GM19239 (cell line): ENCODE measurements at regions not wholly inside any gene's neighbourhood (a gene's known extent, or its start where the extent isn't known, plus 50 kb on each side); places are given as distances from the start of the nearest gene placed in this dataset.
"Not testable (repeated sequence)": the region's sequence is repeated elsewhere in the genome, so short reads cannot be mapped to it uniquely, and the experiment has no call there.

ENCODE experiments used
- DNase-seq: peaks from one replicate; pipeline ENCODE4 v3.0.0; 2011; ENCODE audit warnings: low spot score; ENCODE audit not compliant: insufficient read length
- FAIRE-seq: peaks from 2 replicates; lab custom pipeline; 2011; peaks lifted over from hg19 to GRCh38; lab: Jason Lieb, UNC

DNA sequence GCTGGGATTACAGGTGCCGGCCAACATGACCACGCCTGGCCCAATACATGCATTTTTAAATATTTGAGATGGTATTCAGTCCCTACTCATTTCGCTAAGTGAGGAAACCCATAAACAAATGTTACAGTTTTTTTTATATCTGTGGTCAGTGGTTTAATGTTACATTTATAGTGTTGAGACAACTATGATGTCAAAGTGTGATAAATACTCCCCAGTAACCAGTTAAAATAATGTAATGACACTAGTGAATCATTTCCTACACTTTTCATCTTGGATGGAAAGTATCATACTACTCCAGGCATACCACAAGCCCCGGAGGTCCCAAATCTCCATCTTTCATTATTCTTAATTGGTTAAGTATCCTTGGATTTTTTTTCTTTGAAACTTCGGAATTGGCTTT is 87.5 kb upstream of the KIF26B start:
- no peak for DNase-seq
- FAIRE-seq, result no peak

DNA sequence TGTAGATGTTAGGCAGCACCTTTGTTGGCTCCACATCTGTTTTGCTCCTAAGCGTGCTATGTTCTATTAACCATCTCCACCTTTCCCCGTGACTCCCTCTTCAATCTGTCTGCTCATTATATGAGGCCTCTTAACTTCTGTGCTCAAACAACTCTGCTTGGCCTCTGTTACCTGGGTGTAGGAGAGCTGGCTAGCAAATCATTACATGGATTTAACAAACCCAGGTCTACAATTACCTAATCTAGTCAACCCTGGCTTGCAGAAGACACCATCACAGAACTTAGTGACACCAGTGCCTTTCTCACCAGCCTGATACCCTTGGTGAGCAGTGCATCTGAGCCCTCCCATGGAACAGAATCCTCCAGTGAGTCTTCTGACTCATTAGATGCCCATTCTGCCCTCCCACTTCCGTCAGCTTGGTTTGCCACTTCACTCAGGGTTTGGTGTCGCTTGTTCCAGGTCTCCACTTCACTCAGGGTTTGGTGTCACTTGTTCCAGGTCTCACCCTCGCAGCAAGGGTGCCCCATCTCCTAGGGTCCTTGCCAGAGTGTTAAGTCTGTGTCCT is 92.0 kb upstream of the KIF26B start:
- no peak for FAIRE-seq
- no peak for DNase-seq

DNA sequence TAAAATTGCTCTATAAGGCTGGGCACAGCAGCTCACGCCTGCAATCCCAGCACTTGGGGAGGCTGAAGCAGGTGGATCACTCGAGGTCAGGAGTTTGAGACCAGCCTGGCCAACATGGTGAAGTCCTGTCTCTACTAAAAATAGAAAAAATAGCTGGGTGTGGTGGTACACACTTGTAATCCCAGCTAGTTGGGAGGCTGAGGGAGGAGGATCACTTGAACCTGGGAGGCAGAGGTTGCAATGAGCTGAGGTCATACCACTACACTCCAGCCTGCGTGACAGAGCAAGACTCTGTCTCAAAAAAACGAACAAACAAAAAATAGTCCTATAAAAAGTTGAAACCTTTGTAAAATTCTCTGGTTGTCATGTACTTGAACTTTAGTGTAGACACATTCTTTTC is 93.0 kb upstream of the KIF26B start:
- not testable (repeated sequence) for FAIRE-seq, DNase-seq

DNA sequence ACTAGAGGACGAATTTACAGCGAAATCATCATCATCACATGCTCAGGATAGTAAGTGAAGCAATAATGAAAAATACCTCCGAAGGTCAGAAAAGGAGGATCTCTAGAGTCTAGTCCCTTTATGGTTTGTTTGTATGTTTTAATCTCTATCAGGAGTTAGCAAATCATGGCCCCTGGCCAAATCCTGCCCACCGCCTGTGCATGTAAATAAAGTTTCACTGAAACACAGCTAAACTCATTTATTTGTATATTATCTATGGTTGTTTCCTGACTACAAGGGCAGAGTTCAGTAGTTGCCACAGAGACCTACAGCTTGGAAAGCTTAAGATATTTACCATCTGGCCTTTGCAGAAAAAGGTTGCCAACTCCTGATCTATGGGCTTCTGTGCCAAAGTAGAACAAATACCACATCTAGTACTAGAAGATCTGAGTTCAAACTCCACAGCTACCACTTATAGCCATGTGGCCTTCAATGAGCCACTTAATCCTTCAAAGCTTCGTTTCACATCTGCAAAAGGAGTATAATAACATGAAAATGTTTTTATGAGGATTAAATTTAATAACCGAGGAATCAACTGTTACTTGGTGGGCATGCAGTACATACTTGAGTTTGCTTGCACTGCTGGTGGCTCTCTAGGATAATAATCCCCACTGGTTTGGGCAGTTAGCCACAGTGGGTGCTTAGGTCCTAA is 94.0 kb upstream of the KIF26B start:
- DNase-seq (no peak), FAIRE-seq (no peak)

DNA sequence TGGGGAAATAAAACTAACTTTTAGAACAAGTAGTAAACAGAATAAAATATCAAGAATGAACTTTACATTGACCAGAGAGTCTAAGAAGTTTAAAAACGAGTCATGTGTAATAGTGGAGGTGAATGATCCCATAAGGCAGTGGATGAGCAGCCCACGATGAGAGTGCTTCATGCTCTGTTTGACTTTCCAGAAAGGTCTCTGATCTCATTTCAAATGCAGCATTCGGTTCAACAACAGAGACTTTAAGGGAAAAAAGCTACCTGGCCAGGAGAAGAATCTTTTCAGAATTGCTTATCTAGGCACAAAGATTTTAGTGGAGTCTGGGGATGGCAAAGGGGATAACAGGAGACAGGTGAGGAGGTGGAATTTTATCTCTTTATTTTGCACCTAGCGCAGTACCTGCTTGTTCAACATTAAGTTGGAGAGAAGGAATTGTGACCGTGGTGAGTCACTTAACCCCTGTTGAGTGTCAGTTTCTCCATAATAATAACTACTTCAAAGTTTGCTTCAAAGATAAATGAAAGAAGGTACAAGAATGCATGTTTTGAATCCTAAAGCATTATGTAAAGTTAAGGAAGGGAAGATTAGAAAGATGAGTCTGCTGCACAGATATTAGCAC is 94.9 kb upstream of the KIF26B start:
- no peak for FAIRE-seq
- no peak for DNase-seq

DNA sequence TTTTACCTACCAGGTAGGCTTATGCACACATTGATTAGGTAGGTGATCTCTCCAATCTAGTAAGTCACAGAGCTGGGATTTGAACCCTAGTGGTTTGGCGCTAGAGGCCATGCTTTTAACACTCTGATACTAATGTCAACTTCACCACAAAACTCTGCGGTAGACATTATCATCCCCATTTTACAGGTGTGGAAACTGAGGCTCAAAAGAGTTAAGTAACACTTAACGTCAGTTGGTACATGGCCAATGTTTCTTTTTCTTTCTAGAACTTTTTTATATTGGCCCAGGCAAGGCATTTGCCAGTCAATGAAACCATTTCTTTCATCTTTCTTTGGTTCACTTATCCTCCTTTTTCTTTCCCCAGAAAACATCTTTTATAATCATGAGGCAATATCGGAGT is 95.9 kb upstream of the KIF26B start:
- FAIRE-seq (no peak), DNase-seq (no peak)

DNA sequence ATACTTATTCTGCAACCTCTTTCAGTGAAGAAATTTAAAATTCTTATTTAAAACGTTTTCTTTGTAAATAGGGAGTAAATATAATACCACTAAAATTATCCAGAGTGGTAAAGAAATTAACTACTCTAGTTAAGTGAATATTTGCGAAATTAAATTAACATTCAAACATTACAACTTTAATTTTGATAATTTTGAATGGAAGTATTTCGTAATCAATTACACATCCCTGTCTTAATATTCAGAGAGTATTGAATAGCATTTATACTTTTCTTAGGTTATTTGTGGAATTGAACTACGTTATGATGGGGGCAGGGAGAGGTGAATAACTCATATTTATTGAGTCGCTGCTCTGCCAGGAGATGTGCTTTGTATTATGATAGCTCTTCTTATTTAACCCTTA is 96.3 kb upstream of the KIF26B start:
- DNase-seq (no peak), FAIRE-seq (no peak)

DNA sequence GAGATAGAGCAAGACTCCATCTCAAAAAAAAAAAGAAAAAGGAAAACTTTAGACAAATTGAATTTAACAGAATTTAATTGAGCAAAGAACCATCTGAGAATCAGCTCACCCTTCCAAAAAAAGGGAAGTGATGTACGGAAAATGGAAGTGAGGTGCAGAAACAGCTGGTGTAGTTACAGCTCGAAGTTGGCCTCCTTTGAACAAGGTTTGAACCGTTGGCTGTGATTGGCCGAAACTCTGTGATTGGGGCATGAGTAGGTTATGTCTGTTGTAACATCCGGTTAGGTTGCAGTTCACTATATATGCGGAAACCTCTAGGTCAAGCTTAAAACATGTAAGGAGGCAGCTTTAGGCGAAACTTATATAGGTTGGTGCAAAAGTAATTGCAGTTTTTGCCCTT is 97.9 kb upstream of the KIF26B start:
- DNase-seq (no peak), FAIRE-seq (no peak)

DNA sequence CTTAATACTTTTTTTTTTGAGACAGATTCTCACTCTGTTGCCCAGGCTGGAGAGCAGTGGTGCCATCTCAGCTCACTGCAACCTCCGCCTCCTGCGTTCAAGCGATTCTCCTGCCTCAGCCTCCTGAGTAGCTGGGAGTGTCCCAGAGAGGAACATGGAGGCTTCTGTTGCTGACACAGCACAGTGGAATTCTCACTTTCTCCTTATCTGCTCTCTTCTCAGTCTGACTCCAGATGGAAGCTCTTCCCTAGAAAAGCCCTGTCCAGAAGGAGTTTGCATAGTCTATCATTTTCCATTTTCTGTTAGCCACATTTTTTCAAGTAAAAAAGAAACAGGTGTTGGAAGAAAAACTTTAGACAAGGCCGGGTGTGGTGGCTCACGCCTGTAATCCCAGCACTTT is 98.5 kb upstream of the KIF26B start:
- not testable (repeated sequence) for FAIRE-seq, DNase-seq

DNA sequence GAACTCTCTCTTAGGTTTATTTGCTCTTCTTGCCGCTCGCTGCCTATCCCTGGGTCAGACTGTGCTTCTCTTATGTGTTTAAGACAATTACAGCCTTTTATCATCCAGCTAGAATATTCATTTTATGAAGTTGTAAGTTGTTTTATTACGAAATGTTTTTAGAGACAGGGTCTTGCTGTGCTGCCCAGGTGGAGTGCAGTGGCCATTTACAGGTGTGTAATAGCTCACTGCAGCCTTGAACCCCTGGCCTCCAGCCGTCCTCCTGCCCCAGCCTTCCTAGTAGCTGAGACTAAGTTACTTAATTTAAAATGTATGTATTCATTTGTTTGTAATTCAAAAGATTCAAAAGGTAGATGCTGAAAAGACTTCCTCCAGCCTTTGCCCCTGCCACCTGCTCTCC is 99.0 kb upstream of the KIF26B start:
- no peak for FAIRE-seq
- DNase-seq, result no peak

DNA sequence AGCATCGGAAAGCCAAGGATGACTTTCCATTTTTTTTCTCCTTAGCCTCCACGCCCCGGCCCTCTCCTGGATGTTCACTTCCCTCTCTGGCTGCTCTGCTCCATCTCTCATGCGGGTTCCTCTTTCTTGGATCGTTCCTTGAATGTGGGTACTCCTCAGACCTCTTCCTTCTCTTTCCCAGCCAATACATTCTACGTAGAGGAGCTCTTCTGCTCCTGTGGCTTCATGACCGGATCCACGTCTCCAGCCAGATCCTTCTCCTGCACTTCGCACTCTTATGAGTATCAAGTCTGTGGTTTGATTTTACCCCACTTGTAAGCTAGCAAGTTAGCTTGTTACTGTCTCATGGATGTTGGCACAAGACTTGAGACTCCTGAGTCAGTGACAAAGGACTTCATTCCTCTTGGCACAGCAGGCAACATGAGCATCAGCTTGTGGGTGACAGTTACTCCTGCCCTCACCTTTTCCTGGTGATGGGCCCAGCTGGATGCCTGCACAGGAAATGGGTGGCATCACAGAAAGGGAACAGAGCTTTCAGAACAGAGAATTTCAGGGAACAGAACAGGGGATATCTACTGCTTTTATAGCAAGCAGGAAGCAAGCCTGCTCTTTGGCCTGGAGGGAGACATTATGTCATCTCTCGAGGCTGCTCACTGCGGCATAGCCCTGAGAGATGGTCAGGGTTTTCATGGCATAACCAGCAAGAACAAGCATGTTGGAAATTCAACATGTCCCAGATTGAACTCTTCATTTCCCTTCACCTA is 100.1 kb upstream of the KIF26B start:
- DNase-seq, result no peak
- no peak for FAIRE-seq

DNA sequence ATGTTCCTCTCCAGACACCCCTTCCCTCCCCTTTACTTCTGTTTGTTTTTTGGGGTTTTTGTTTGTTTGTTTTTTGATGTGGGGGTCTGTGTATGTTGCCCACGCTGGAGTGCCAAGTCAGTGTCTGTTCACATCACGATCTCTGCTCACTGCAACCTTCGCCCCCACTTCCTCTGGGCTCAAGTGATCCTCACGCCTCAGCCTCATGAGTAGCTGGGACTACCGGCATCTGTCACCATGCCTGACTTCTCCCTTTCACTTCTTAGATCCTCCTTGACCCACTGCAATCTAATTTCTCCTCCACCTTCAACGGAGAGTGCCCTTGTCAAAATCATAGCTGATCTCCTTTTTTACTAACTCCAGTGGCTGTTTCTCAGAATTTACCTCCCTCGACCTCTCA is 100.7 kb upstream of the KIF26B start:
- FAIRE-seq (no peak), DNase-seq (no peak)

DNA sequence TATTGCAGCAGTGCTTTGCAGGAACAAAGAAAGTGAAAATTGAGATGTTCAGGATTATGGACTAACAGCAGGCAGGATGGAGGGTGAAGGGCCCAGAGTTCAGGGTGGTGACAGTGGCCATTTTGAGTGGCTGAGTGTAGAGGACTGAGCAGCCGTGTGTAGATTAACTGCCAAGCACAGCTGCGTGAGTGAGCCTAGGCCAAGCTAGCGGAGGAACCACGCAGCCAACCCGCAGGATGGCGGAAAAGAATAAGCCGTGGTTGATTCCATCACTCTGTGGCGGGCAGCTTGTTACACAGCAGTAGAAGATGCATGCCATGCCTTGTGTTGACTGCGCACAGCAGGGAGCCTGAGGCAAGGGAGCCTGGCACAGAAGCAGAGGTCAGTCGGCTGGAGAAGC is 102.5 kb upstream of the KIF26B start:
- DNase-seq (no peak), FAIRE-seq (no peak)

DNA sequence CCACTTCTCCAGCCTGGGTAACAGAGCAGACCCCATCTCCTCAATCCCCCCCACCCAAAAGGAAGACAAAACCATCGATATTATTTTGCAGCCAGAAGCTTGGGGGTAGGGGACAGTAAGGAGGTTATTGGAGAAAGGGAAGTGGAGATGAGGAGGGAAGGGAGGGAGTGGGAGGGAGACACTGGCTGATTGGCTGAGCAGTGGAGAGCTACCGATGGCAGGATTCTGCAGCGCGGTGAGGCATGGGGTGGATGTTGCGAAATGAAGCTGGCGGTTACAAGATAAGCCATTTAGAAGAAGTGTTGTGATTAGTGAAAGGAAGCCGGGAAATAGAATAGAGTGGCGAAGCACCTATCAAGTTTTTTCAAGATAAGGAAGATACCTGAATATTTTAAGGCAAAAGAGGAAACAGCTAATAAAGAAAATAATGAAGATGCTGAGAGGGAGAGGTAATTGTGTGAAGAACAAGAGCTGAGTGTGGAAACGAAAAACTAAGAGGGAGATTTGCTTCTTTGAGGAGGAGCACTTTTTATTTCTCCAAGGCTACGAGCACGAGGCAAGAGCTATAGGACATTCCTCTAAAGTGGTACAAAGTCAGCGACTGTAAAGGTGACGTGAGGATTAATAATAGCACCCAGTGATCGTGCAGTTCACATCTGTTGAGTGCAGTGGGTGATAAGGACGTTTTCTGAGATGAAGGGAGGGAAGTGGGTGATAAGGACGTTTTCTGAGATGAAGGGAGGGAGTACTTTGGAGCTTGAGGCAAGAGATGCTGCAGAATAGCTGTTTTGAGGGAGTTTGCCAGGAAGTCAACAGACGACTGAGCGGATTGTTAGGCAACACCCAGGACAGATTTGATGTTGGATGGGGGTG is 103.2 kb upstream of the KIF26B start:
- FAIRE-seq (no peak), DNase-seq (no peak)

DNA sequence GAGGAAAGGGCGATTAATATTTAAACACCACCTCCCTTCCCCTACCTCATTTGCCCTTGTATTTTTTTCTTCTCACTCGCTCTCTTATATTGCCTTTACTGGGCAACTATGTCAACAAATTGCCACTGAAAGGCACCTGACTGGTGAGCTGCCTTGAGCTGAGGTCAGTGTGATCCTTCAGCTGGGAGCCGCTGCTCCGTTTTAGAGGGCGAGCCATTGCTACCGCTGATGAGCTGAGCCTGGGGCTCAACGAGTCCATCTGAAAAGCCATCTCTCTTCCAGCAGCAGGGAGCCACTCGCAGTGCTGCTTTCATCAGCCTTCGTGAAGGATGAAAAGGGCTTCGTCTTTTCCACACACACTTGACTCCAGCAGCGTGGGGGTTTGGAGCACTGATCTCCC is 108.0 kb upstream of the KIF26B start:
- FAIRE-seq, result no peak
- no peak for DNase-seq

DNA sequence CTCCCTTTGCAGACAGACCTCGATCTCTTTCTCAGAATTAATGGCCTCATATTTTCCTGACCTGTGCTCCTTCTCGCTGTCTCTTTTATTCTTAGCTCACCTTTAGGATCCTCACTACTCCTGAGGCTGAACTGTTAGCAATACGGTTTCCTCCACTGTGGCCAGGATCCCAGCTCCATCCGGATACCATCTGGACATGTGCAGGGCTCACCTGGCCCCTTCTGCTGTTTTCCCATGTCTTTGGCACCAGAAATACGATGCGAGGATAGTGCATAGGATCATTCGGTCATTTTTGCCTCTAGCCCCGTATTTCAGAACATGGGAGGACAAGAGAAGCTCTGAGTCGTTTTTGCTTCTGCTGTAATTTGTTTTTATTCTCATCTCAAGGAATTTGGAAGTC is 108.5 kb upstream of the KIF26B start:
- DNase-seq, result no peak
- FAIRE-seq, result no peak

DNA sequence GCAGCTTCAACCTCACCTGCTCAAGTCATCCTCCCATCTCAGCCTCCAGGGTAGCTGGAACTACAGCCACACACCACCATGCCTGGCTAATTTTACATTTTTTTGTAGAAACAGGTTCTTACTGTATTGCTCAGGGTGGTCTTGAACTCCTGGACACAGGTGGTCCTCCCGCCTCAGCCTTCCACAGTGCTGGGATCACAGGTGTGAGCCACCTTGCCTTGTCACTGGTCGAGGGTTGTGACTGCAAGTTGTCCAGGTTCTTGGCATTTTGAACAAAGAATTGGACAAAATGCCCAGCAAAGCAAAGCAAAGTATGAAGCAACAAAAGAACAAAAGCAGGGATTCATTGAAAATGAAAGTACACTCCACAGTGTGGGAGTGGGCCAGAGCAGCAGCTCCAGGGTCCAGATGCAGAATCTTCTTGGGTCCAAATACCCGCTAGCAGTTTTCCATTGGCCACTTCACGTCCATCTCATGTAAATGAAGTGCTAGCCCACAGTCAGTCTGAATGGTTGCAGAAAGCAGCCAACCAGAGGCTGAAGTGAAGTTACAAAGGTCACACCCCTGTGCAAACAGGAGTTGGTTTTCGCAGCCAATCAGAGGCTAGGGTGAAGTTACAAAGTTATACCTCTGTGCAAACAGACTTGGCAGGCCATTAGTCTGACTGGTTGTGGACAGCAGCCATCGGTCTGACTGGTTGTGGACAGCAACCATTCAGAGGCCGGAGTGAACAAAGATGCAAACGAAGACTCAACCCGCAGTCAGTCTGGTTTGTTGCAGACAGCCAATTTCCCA is 109.5 kb upstream of the KIF26B start:
- DNase-seq, result no peak
- no peak for FAIRE-seq

DNA sequence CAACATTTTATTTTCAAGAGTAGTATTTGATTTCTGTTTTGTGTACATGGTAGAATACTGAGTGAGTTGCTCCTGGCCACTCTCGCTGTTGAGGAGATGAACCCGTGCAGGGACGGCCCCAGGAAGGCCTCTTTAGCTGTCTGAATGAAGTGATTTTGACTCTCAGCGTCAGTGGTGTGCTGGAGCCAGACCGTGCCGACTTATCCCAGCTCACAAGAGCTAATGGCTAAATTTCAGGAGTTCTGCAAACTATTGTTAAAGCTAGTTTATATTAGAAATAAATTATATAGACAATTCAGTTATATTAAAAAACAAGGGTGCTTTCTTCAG is 111.2 kb upstream of the KIF26B start:
- FAIRE-seq (no peak), DNase-seq (no peak)

DNA sequence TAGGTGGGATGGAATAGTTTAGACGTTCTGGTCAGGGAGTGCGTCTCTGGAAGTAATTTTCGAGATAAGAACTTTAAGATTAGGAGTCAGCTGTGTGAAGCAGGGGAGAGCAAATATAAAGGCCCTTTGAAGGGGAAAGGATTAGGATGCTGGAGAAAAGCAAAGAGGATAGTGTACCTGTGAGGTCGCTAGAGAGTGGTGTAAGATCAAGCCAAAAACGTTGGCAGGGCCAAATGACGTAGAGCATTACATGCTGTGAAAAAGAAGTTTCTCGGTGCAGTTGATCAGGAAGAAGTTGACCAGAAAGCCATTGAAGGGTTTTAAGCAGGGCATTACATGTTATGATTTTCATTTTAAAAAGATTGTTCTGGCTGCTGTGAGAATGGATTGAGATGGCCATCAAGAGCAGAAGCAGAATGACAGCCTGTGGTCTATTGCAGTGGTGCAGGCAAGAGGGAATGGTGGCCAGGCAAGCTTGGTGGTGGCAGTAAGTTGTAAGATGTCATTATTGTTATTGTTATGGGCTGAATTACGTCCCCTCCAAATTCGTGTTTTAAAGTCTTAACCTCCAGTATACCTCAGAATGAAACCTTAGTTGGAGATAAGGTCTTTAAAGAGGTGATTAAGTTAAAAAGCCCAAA is 113.6 kb upstream of the KIF26B start:
- FAIRE-seq, result no peak

More for the DNA sequence above, 113.6 kb upstream of the KIF26B start:
- no peak for DNase-seq
